Gastrocnemius medialis (tissue), 4 donors: ENCODE measurements at regions not wholly inside any gene's neighbourhood (a gene's known extent, or its start where the extent isn't known, plus 50 kb on each side); places are given as distances from the start of the nearest gene placed in this dataset.
"Not testable (repeated sequence)": the region's sequence is repeated elsewhere in the genome, so short reads cannot be mapped to it uniquely, and the experiment has no call there.

Experiments
- ATAC-seq, 2 donors: fragments of 150-250 bp; one replicate each; pipeline ENCODE4 v1.9.1; 2016
- DNase-seq, 2 donors: peaks; one replicate each; pipeline ENCODE4 v3.0.0-alpha.2; 2019
- H3K27ac ChIP-seq, 4 donors: fragments of 200-600 bp; sonication (generic); 1 replicate in 1 of 4; 2 replicates in 3 of 4; pipeline ENCODE4 v1.5.1; 2016 to 2018; ENCODE audit warnings: mild to moderate bottlenecking in 2 of 4, moderate library complexity in 1 of 4
- H3K27me3 ChIP-seq, 3 donors: fragments of 200-600 bp; sonication (generic) in 2 of 3; 1 replicate in 1 of 3; 2 replicates in 2 of 3; pipeline versions ENCODE4 v1.5.1 to v1.6.0; 2016 to 2019; ENCODE audit warnings: mild to moderate bottlenecking in 1 of 3, moderate library complexity in 1 of 3
- H3K36me3 ChIP-seq, 2 donors: fragments of 200-600 bp; sonication (generic) in 1 of 2; one replicate each; pipeline ENCODE4 v1.5.1; 2017 to 2018
- H3K4me1 ChIP-seq, 2 donors: fragments of 200-600 bp; sonication (generic) in 1 of 2; one replicate each; pipeline ENCODE4 v1.5.1; 2016 to 2017; ENCODE audit warnings: mild to moderate bottlenecking in 2 of 2
- H3K4me3 ChIP-seq, 4 donors: fragments of 200-600 bp; sonication (generic) in 3 of 4; 1 replicate in 1 of 4; 2 replicates in 3 of 4; pipeline ENCODE4 v1.5.1; 2016 to 2019; ENCODE audit warnings: mild to moderate bottlenecking in 2 of 4
- H3K9me3 ChIP-seq, 3 donors: fragments of 200-600 bp; sonication (generic) in 2 of 3; 1 replicate in 1 of 3; 2 replicates in 2 of 3; pipeline ENCODE4 v1.5.1; 2016 to 2019
- CTCF ChIP-seq, 5 experiments: fragments of 450-650 bp in 3 of 5; fragments of 200-600 bp in 2 of 5; sonication (generic) in 2 of 5; IDR thresholded peaks in 4 of 5; conservative IDR thresholded peaks in 1 of 5; 1 replicate in 4 of 5; 2 replicates in 1 of 5; pipeline ENCODE4 v1.5.1; 2016 to 2019; ENCODE audit warnings: antibody characterized with exemption in 5 of 5, mild to moderate bottlenecking in 3 of 5, moderate library complexity in 3 of 5
- POLR2A ChIP-seq, 2 donors: fragments of 450-650 bp; IDR thresholded peaks; one replicate each; pipeline ENCODE4 v1.6.1; 2017; ENCODE audit warnings: antibody characterized with exemption in 2 of 2, mild to moderate bottlenecking in 2 of 2, moderate library complexity in 2 of 2
- in situ Hi-C, 4 donors: fragments of 200-750 bp; cut with MboI; loops; one replicate each; pipeline versions ENCODE4 v1.15.0 to v1.8.0; 2017; ENCODE audit warnings: low sequenced_read_pairs in 4 of 4
- intact Hi-C: fragments of 100-400 bp; cut with DNase I; formaldehyde crosslinking; loops from one replicate; pipeline ENCODE4 v1.15.1; 2023; ENCODE audit warnings: low total_unique reads

DNA sequence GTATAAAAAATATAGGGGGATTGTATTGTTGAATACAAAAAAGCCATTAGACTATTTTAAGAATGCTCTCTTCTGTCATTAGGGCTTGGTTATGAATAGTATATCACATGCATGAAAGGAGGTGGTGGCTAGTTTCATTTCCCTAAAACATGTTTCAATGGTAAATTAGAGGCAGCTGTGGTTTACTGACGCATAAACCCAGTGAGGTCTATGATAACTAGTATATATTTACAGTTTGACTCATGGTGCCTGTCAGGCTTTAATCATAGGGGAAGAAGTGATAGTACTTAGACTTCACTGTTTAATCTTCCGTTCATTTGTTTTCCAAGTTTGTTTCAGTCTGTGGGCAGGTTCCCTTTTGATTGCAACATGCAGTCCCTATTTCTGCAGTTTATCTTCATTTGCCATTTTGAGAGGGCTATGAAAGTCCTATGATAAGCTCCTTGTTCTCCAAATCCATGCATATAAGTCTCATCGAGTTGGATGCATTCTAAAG, 55.1 kb upstream of the MAP4K3 start:
- peak; percentile 87 to 99 for ATAC-seq
- peak overlapping the region; percentile 53 to 72 (median 70) for H3K27ac ChIP-seq
- TF ChIP-seq POLR2A (IDR thresholded peaks at IDR 0.05) (no peak), CTCF (IDR thresholded peaks at IDR 0.05 in 4 of 5, conservative IDR thresholded peaks at IDR 0.05 in 1 of 5) (no peak)

DNA sequence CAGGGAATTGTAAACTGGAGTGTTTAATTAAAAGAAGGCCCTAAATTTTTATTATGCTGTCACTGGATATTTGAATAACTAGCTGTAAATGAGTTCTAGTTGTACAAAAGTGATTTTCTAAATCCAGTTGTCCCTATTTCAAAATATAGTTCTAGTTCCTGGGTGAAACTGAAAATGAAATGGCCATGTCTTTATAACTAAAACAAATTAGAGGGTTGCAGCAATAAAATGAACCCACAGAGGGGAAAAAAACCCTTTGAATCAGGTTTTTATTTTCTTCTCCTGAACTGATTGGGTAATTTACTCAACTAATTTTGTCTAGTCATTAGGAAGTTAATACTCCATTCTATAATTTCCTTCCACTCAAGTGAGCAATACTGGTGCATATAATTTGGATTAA, 55.6 kb upstream of the MAP4K3 start:
- ATAC-seq (no peak), DNase-seq (no peak)
- Histone ChIP-seq H3K36me3 (no peaks in the 10 kb centered on the region), H3K4me3 (no peak overlapping the region), H3K27me3 (no peaks in the 10 kb centered on the region), H3K27ac (peak overlapping the region; percentile 53 to 72 (median 70)), H3K9me3 (no peaks in the 10 kb centered on the region), H3K4me1 (peaks cover 8 to 14% of the 10 kb centered on the region in 2 donors)
- intact Hi-C loops (no loop called here), in situ Hi-C loops (no loop called here)
- no peak for TF ChIP-seq CTCF (IDR thresholded peaks at IDR 0.05 in 4 of 5, conservative IDR thresholded peaks at IDR 0.05 in 1 of 5)
- no peak for TF ChIP-seq POLR2A (IDR thresholded peaks at IDR 0.05)

More for the DNA sequence above, 55.1 kb upstream of the MAP4K3 start:
- DNase-seq = no peak
- Histone ChIP-seq H3K27me3 (no peaks in the 10 kb centered on the region), H3K9me3 (no peaks in the 10 kb centered on the region), H3K36me3 (no peaks in the 10 kb centered on the region), H3K4me3 (no peak overlapping the region), H3K4me1 (peaks cover 8 to 14% of the 10 kb centered on the region in 2 donors)
- intact Hi-C loops = no loop called here
- in situ Hi-C loops = no loop called here

- intact Hi-C loops = no loop called here
- ATAC-seq (peak in 1 of 2 donors; percentile 49), DNase-seq (no peak)
- no peaks in the 10 kb centered on the region for H3K9me3 ChIP-seq
- TF ChIP-seq CTCF (IDR thresholded peaks at IDR 0.05 in 4 of 5, conservative IDR thresholded peaks at IDR 0.05 in 1 of 5) (no peak), POLR2A (IDR thresholded peaks at IDR 0.05) (no peak)
- peaks cover 8 to 20% of the 10 kb centered on the region in 2 donors for H3K4me1 ChIP-seq
- H3K4me3 ChIP-seq = no peak overlapping the region
- H3K27ac ChIP-seq = peak overlapping the region; percentile 0 to 70 (median 48)
- no peaks in the 10 kb centered on the region for H3K27me3 ChIP-seq
- in situ Hi-C loops = no loop called here
- no peaks in the 10 kb centered on the region for H3K36me3 ChIP-seq
These were observed 57.7 kb upstream of the MAP4K3 start for GRCh38 chr2:39494784-39495251.

DNA sequence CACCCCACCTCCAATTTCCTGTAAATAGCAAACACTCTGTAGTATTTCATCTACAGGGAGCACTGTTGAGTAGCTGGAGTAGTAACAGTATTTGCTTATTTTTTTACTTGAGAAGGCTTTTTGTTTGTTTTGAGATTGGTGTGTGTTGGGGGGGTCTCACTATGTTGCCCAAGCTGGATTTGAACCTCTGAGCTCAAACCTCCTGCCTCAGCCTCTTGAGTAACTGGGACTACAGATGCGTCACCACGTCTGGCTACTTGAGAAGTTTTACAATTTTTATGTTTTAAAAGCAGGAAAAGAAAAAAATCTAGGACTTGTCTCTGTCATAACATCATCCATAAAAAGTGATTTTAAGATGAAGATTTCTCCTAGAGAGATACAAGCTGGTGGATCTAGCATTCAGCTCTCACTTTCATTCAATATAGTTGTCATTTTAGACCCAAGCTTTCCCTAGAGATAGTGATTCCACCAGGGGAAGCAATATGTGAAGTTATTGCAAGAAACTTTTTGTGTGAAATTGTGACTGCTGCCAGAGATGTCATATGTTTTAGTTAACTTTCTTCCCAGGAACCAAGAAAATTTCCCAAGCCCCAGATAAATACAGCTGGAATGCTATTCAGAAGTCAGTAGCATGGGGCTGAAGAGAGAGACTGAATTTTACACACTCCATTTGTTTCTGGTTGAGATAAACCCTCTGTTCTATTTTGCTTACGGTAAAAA, 60.2 kb upstream of the MAP4K3 start:
- DNase-seq (no peak), ATAC-seq (no peak)
- no peak for TF ChIP-seq CTCF (IDR thresholded peaks at IDR 0.05 in 4 of 5, conservative IDR thresholded peaks at IDR 0.05 in 1 of 5)
- Histone ChIP-seq H3K9me3 (no peaks in the 10 kb centered on the region), H3K27me3 (no peaks in the 10 kb centered on the region), H3K4me3 (no peak overlapping the region), H3K27ac (no peak overlapping the region), H3K4me1 (peaks cover 11 to 20% of the 10 kb centered on the region in 2 donors), H3K36me3 (no peaks in the 10 kb centered on the region)
- intact Hi-C loops (no loop called here), in situ Hi-C loops (no loop called here)

GRCh38 chr2:39498176-39498575, 61.1 kb upstream of the MAP4K3 start:
- H3K9me3 ChIP-seq, intact Hi-C loops, DNase-seq, H3K36me3 ChIP-seq, H3K27ac ChIP-seq, in situ Hi-C loops, H3K4me3 ChIP-seq, H3K27me3 ChIP-seq, ATAC-seq: not testable (repeated sequence)
- peaks cover 11 to 12% of the 10 kb centered on the region in 2 donors for H3K4me1 ChIP-seq
